Stimulated activated naive CD8-positive, alpha-beta T cell treated with anti-CD3 and anti-CD28 coated beads, Interleukin-15, Interleukin-2, amounts not matched to agents 100 ng/mL and 50 ng/mL, for 24 hours (primary cell): ENCODE measurements at regions not wholly inside any gene's neighbourhood (a gene's known extent, or its start where the extent isn't known, plus 50 kb on each side); places are given as distances from the start of the nearest gene placed in this dataset.

ENCODE experiments used
- H3K27ac Mint-ChIP-seq: one replicate; pipeline ENCODE4 v1.8.0; 2021; ENCODE audit warnings: mild to moderate bottlenecking, mixed read lengths
- H3K27me3 Mint-ChIP-seq: one replicate; pipeline ENCODE4 v1.8.0; 2021; ENCODE audit warnings: mixed read lengths
- H3K36me3 Mint-ChIP-seq: one replicate; pipeline ENCODE4 v1.8.0; 2021; ENCODE audit warnings: low read depth, mixed read lengths
- H3K4me1 Mint-ChIP-seq: one replicate; pipeline ENCODE4 v1.8.0; 2021; ENCODE audit warnings: low read depth, mixed read lengths
- H3K4me3 Mint-ChIP-seq: one replicate; pipeline ENCODE4 v1.8.0; 2021; ENCODE audit warnings: mild to moderate bottlenecking, mixed read lengths
- H3K9me3 Mint-ChIP-seq: one replicate; pipeline ENCODE4 v1.8.0; 2021; ENCODE audit warnings: mixed read lengths

- no peaks in the 10 kb centered on the region for H3K27me3 Mint-ChIP-seq
- H3K9me3 Mint-ChIP-seq = no peaks in the 10 kb centered on the region
- H3K27ac Mint-ChIP-seq = no peak overlapping the region
- H3K36me3 Mint-ChIP-seq = peaks cover 13% of the 10 kb centered on the region
- H3K4me1 Mint-ChIP-seq = peaks cover 3% of the 10 kb centered on the region
- H3K4me3 Mint-ChIP-seq = no peak overlapping the region
Measured at GRCh38 chr3:113084777-113085176, 94.0 kb downstream of the GTPBP8 start.

- H3K36me3 Mint-ChIP-seq = peaks cover 19% of the 10 kb centered on the region
- H3K27me3 Mint-ChIP-seq = no peaks in the 10 kb centered on the region
- no peak overlapping the region for H3K27ac Mint-ChIP-seq
- no peak overlapping the region for H3K4me3 Mint-ChIP-seq
- peaks cover 3% of the 10 kb centered on the region for H3K4me1 Mint-ChIP-seq
- no peaks in the 10 kb centered on the region for H3K9me3 Mint-ChIP-seq
Measured at GRCh38 chr3:113086560-113087461, 96.0 kb downstream of the GTPBP8 start.

DNA sequence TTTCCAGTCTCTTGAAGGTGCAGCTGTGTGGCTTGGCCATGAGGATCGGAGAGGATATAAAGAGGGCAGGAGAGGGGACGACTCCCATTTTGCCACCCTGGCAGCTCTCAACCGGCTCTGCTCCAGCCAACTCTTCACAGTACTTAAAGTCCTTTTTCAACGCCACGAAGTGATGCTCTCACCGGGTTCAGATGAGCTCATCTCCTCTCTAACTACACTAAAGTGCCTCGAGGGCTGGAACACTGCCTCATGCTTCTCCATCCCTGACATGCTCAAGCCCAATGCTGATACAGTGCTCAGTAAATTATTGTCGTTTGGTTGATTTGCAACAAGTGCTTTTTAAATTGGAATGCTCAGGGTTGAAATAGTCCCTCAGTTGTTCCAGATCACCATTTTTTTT is 97.8 kb downstream of the GTPBP8 start:
- Mint-ChIP-seq H3K27me3 (no peaks in the 10 kb centered on the region), H3K27ac (no peak overlapping the region), H3K4me1 (peaks cover 3% of the 10 kb centered on the region), H3K4me3 (no peak overlapping the region), H3K9me3 (no peaks in the 10 kb centered on the region), H3K36me3 (peaks cover 16% of the 10 kb centered on the region)

GRCh38 chr3:113091417-113091816 is 100.6 kb downstream of the GTPBP8 start:
- Mint-ChIP-seq H3K9me3 (no peaks in the 10 kb centered on the region), H3K36me3 (peaks cover 16% of the 10 kb centered on the region), H3K4me3 (no peak overlapping the region), H3K27me3 (no peaks in the 10 kb centered on the region), H3K27ac (no peak overlapping the region), H3K4me1 (peaks cover 3% of the 10 kb centered on the region)

GRCh38 chr3:113092746-113093145 is 102.0 kb downstream of the GTPBP8 start:
- Mint-ChIP-seq H3K9me3 (no peaks in the 10 kb centered on the region), H3K4me3 (no peak overlapping the region), H3K4me1 (no peaks in the 10 kb centered on the region), H3K36me3 (peaks cover 15% of the 10 kb centered on the region), H3K27ac (no peak overlapping the region), H3K27me3 (no peaks in the 10 kb centered on the region)

DNA sequence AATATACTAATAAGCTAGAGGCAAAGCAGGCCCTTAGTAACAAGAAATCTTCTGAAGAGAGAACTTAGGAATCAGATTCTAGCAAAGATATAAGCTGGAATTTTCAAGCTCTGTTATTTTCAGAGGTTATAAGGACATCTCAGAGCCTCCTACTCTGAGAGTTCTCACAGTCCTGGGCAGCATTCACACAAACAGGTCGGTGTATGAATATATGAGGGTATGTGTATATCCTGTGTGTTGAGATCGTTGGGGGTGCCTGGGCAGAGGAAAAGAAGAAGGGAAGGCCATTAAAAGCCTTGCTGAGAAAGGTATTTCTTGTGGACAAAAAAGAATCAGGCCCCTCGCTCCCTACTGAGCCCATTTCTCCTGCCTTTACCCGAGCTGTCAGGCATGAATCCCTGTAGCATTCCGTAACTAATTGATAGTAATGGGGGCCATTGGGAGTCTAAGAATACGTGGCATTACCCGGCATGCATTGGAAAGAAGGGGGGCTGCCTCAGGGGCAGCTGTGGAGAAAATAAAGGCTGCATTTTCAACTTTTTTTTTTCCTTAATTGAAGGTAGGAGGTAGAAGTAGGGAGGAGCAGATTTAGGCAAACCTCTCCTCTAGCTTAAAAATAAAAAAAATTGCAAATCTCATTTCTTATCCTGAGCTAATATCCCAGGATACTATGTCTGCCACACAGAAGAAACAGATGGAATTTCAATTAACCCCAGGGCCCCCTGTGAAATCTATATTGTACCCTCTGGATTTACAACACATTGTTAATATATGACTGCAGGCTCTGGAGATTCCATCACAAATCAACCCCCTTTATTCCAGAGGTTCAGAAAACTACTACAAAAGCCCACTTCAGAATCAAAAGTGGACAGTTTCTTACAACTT is 103.8 kb downstream of the GTPBP8 start:
- no peaks in the 10 kb centered on the region for H3K4me1 Mint-ChIP-seq
- peaks cover 8% of the 10 kb centered on the region for H3K36me3 Mint-ChIP-seq
- no peaks in the 10 kb centered on the region for H3K27me3 Mint-ChIP-seq
- H3K9me3 Mint-ChIP-seq = no peaks in the 10 kb centered on the region
- H3K27ac Mint-ChIP-seq = no peak overlapping the region
- no peak overlapping the region for H3K4me3 Mint-ChIP-seq

DNA sequence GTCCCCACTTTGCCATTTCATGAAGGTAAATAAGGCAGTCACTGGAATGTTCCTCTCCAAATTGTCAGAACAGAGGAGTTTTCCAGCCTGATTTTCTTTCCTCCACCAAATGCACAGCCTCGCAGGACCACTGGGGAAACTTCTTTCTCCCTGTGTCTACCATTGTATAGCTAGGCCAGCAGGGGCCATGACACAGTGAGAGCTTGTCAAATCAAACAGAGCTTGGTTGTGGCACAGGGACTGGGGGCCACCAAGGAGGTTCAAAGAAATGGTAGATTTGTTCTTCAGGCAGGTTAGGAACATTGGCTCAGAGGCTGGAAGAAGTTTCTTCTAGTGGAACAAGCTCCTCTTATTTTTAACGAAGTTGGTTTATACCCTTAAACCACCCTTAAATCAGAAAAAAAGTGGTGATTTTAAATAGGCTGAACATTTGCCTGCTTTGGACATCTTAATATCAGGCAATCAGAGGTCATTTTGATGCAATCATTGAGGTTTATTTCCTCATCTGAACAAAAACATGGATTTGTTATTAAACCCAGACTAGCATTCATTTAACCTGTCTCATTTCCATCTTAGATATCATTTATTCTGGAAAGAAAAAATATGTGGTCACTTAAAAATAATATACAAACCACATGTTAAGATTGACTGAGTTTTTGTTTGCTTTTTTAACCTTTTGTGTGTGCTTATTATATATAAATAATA is 105.6 kb downstream of the GTPBP8 start:
- Mint-ChIP-seq H3K36me3 (no peaks in the 10 kb centered on the region), H3K9me3 (no peaks in the 10 kb centered on the region), H3K27ac (no peak overlapping the region), H3K4me3 (no peak overlapping the region), H3K27me3 (no peaks in the 10 kb centered on the region), H3K4me1 (no peaks in the 10 kb centered on the region)

DNA sequence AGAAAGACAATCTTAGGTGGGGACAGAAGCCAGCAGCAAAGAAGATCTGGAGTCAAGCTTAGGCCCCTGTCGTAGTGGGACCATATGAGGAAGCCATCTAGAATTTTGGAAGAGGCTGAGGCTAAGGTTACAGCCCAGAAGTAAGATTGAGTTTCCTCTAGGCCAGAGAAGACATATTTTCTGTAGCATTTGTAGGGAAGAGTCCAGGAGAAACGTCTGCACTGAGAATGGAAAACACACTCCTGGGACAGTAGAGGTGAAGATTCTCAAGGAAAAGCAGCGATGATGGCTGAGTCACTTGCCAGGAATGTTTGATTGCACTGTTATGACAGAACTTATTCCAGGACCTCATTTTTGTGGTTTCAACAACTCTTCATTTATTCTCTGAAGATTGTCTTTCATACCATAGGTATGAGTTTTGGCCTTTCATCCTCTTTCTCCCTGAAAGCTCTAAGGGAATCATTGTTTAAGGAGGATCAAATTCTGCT is 107.2 kb downstream of the GTPBP8 start:
- no peaks in the 10 kb centered on the region for H3K4me1 Mint-ChIP-seq

GRCh38 chr3:113100063-113100462 is 109.3 kb downstream of the GTPBP8 start:
- no peak overlapping the region for H3K4me3 Mint-ChIP-seq
- H3K4me1 Mint-ChIP-seq = peaks cover 4% of the 10 kb centered on the region
- no peak overlapping the region for H3K27ac Mint-ChIP-seq
- H3K36me3 Mint-ChIP-seq = no peaks in the 10 kb centered on the region
- H3K9me3 Mint-ChIP-seq = no peaks in the 10 kb centered on the region
- no peaks in the 10 kb centered on the region for H3K27me3 Mint-ChIP-seq

More for the DNA sequence above, 107.2 kb downstream of the GTPBP8 start:
- Mint-ChIP-seq H3K36me3 (no peaks in the 10 kb centered on the region), H3K4me3 (no peak overlapping the region), H3K27me3 (no peaks in the 10 kb centered on the region), H3K9me3 (no peaks in the 10 kb centered on the region), H3K27ac (no peak overlapping the region)

- no peaks in the 10 kb centered on the region for H3K36me3 Mint-ChIP-seq
- no peak overlapping the region for H3K4me3 Mint-ChIP-seq
- peaks cover 4% of the 10 kb centered on the region for H3K4me1 Mint-ChIP-seq
- H3K27me3 Mint-ChIP-seq = no peaks in the 10 kb centered on the region
- H3K9me3 Mint-ChIP-seq = no peaks in the 10 kb centered on the region
- H3K27ac Mint-ChIP-seq = no peak overlapping the region
Measured at GRCh38 chr3:113103588-113103987, 107.8 kb upstream of the BOC start.

GRCh38 chr3:113104357-113105092 is 106.8 kb upstream of the BOC start:
- Mint-ChIP-seq H3K27me3 (no peaks in the 10 kb centered on the region), H3K4me1 (peaks cover 4% of the 10 kb centered on the region), H3K27ac (no peak overlapping the region), H3K9me3 (no peaks in the 10 kb centered on the region), H3K36me3 (no peaks in the 10 kb centered on the region), H3K4me3 (no peak overlapping the region)

DNA sequence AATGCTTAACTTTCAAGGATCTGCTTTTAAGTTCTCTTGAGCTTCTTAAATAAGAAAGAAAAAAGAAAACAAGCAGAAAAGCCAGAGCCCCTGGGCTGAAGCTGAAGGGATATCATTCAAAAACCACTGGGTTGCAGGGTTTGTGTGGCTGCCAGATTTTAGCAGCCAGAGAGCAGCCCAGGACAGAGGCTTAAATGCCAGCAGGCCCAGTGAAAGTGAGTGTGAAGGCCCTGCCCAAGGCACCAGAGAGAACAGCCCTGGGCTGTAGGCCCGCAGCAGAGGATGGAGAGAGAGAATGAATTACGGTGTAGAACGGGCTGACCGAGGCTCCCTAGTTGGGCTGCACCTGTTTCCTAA is 106.3 kb upstream of the BOC start:
- Mint-ChIP-seq H3K4me3 (no peak overlapping the region), H3K27me3 (no peaks in the 10 kb centered on the region), H3K4me1 (peaks cover 4% of the 10 kb centered on the region), H3K36me3 (no peaks in the 10 kb centered on the region), H3K27ac (no peak overlapping the region), H3K9me3 (no peaks in the 10 kb centered on the region)

DNA sequence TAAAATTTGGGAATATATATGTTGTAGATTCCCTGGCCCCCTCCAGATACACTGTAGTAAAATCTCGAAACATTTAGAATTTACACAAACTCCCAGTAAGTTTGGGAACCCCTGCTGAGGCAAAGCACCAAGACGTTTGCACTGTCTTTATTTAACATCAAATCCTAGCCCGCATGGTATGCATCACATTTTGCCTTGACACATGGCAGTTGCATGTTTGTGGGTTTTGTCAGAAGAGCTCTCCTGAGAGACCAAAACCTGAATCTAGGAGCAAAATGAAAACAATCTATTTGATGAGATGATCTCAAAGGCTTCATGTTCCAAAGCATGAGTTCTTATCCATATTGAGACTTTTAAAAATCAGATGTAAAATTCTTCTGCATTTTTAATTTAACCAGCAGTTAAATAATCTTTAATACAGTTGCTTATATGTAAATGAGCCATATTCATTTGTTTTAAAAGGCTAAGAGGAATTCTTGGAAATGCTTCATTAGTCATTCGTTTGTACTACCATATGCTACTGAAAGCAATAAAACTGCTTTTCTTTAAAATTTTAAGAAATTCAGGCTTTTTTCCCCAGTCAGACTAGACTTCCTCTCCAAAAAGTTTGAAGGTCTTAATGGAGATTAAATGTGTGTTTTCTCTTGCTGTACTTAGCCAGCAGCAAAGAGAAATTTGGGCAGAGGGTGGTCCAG is 105.2 kb upstream of the BOC start:
- Mint-ChIP-seq H3K9me3 (no peaks in the 10 kb centered on the region), H3K27ac (no peak overlapping the region), H3K4me3 (no peak overlapping the region), H3K36me3 (no peaks in the 10 kb centered on the region), H3K27me3 (no peaks in the 10 kb centered on the region), H3K4me1 (peaks cover 14% of the 10 kb centered on the region)

DNA sequence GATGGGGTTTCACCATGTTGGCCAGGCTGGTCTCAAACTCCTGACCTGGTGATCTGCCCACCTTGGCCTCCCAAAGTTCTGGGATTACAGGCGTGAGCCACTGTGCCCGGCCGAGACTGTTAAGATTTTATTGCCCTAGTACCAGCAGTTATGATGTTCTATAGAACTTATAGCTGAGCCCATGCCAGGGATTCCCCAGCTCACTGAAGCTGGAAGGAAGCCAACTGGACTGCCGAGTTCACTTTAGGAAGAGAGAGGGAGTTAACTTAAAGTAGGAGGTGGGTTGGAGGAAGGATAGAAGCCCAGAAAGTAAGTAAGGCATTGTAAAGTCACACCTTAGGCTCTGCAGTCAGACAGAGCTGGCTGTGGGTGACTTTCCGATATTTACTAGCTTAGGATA is 101.1 kb upstream of the BOC start:
- Mint-ChIP-seq H3K4me3 (no peak overlapping the region), H3K4me1 (peaks cover 38% of the 10 kb centered on the region), H3K36me3 (no peaks in the 10 kb centered on the region), H3K27me3 (no peaks in the 10 kb centered on the region), H3K9me3 (no peaks in the 10 kb centered on the region), H3K27ac (no peak overlapping the region)
